GM21529 (cell line): ENCODE measurements at regions not wholly inside any gene's neighbourhood (a gene's known extent, or its start where the extent isn't known, plus 50 kb on each side); places are given as distances from the start of the nearest gene placed in this dataset.
"Not testable (repeated sequence)": the region's sequence is repeated elsewhere in the genome, so short reads cannot be mapped to it uniquely, and the experiment has no call there.

ENCODE experiments used
- ATAC-seq: cut with Tn5 transposase; IDR thresholded peaks from one replicate; pipeline ENCODE4 v1.9.1; 2021; ENCODE audit not compliant: unreplicated experiment

DNA sequence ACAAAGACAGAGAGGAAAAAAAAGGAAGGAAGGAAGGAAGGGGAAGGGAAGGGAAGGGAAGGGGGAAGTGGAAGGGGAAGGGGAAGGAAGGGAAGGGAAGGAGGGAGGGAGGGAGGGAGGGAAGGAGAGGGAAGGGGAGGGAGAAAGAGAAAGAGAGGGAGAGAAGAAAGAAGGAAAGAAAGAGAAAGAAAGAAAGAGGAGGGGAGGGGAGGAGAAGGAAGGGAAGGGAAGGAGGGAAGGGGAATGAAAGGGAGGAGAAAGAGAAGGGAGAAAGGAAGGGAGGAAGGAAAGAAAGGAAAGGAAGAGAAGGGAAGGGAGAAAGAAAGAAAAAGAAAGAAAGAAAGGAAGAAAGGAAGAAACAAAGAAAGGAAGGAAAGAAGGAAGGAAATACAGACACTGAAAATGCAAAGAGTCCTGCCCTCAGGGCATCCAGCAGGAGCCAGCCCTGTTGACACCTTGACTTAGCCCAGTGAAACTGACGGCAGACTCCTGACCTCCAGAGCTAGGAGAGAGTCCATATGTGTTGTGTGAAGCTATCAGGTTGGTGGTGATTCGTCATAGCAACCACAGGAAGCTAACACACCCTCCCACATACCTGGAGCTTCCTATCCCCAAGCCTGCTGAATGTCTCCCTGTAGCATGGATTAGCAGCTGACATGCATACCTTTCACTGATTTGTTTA, 58.7 kb upstream of the SULF2 start:
- ATAC-seq = no peak

DNA sequence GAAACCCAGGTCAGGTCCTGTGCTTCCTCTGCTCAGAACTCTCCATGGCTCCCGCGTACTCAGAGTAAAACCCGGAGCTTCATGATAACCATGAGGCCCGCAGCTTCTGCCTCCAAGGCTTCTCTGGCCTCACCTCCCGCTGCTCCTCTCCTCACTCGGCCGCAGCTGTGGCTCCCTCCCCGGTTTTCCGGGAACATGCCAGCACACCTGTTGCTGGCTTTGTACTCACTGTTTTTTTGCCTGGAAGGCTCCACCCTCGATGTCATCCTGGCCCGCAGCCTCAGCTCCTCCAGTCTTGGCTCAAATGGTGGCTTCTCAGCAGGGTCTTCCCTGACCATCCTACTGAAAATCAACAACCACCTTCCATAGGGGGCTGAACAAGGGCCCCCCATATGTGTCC, 57.7 kb upstream of the SULF2 start:
- not testable (repeated sequence) for ATAC-seq

DNA sequence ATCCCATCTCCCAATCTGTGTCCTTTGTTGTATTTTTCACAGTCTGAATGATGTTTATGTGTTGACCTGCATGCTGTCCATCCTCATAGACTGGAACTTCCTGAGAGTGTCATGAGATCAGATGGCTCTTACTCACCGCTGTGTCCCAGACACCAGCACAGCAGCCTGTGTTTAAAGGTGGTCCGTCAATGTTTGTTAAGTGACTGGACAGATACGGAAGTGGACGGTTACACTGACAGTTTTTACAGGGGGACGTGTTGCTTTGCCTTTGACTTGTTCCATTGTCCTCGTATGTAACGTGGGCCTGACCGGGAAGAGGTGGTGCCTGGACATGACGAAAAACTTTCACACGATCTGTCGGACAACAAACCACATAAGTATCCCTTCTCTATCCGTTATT, 56.7 kb upstream of the SULF2 start:
- ATAC-seq = not testable (repeated sequence)

- not testable (repeated sequence) for ATAC-seq
Observed at GRCh38 chr20:47836256-47836817, 51.1 kb upstream of the SULF2 start.
